Left lung (tissue), 4 donors: ENCODE measurements at regions not wholly inside any gene's neighbourhood (a gene's known extent, or its start where the extent isn't known, plus 50 kb on each side); places are given as distances from the start of the nearest gene placed in this dataset.

Source experiments
- ATAC-seq: fragments of 200-7000 bp; cut with Tn5 transposase; one replicate; pipeline ENCODE4 v1.9.1; 2020; ENCODE audit warnings: moderate library complexity
- DNase-seq, 4 donors: peaks; one replicate each; pipeline ENCODE4 v3.0.0-alpha.2; 2013 to 2020
- H3K27ac ChIP-seq, 2 donors: fragments of 200-600 bp; sonication (generic) in 1 of 2; one replicate each; pipeline versions ENCODE4 v1.5.0 to v1.8.0; 2020 to 2021
- H3K27me3 ChIP-seq, 2 donors: fragments of 200-600 bp; sonication (generic) in 1 of 2; one replicate each; pipeline versions ENCODE4 v1.5.0 to v1.8.0; 2020 to 2021
- H3K36me3 ChIP-seq, 2 donors: fragments of 200-600 bp; sonication (generic) in 1 of 2; one replicate each; pipeline versions ENCODE4 v1.5.0 to v1.8.0; 2020 to 2021
- H3K4me1 ChIP-seq, 2 donors: fragments of 200-600 bp; one replicate each; pipeline ENCODE4 v1.8.0; 2021
- H3K4me3 ChIP-seq, 2 donors: fragments of 200-600 bp; sonication (generic) in 1 of 2; one replicate each; pipeline versions ENCODE4 v1.5.0 to v1.8.0; 2020 to 2021; ENCODE audit warnings: mild to moderate bottlenecking in 1 of 2
- H3K9me3 ChIP-seq, 2 donors: fragments of 200-600 bp; sonication (generic) in 1 of 2; one replicate each; pipeline versions ENCODE4 v1.5.0 to v1.8.0; 2020 to 2021
- CTCF ChIP-seq, 2 donors: fragments of 200-600 bp; sonication (generic) in 1 of 2; IDR thresholded peaks; one replicate each; pipeline versions ENCODE4 v1.5.0 to v1.8.0; 2021; ENCODE audit warnings: antibody characterized with exemption in 2 of 2
- intact Hi-C, 2 donors: fragments of 100-400 bp; cut with DNase I; formaldehyde crosslinking; loops; one replicate each; pipeline versions ENCODE4 v1.11.2 to v1.14.2; 2022
- donor health status: DM: no; HTN: yes; CAD: no.
- donor health status: DM: no; HTN: no; CAD: no.

GRCh38 chr1:172882385-172882784, 168.4 kb downstream of the TNFSF18 start:
- no peak overlapping the region for H3K4me3 ChIP-seq
- no peaks in the 10 kb centered on the region for H3K4me1 ChIP-seq
- no peak for TF ChIP-seq CTCF (IDR thresholded peaks at IDR 0.05)
- no peaks in the 10 kb centered on the region for H3K36me3 ChIP-seq
- DNase-seq (no peak), ATAC-seq (no peak)
- H3K27ac ChIP-seq: no peak overlapping the region
- H3K27me3 ChIP-seq: no peaks in the 10 kb centered on the region
- H3K9me3 ChIP-seq: no peaks in the 10 kb centered on the region
- intact Hi-C loops: no loop called here

GRCh38 chr1:172882791-172883386, 167.9 kb downstream of the TNFSF18 start:
- no peak for TF ChIP-seq CTCF (IDR thresholded peaks at IDR 0.05)
- H3K4me1 ChIP-seq: no peaks in the 10 kb centered on the region
- DNase-seq (no peak), ATAC-seq (no peak)
- intact Hi-C loops: no loop called here
- H3K9me3 ChIP-seq: no peaks in the 10 kb centered on the region
- no peak overlapping the region for H3K27ac ChIP-seq
- H3K27me3 ChIP-seq: no peaks in the 10 kb centered on the region
- no peaks in the 10 kb centered on the region for H3K36me3 ChIP-seq
- no peak overlapping the region for H3K4me3 ChIP-seq

GRCh38 chr1:172883387-172883791, 167.4 kb downstream of the TNFSF18 start:
- Histone ChIP-seq H3K27me3 (no peaks in the 10 kb centered on the region), H3K4me3 (no peak overlapping the region), H3K4me1 (no peaks in the 10 kb centered on the region), H3K9me3 (no peaks in the 10 kb centered on the region), H3K36me3 (no peaks in the 10 kb centered on the region), H3K27ac (no peak overlapping the region)
- no peak for DNase-seq
- ATAC-seq: no peak
- intact Hi-C loops: no loop called here
- TF ChIP-seq CTCF (IDR thresholded peaks at IDR 0.05): no peak

- DNase-seq: no peak
- intact Hi-C loops: no loop called here
- ATAC-seq: no peak
- Histone ChIP-seq H3K27me3 (no peaks in the 10 kb centered on the region), H3K4me1 (no peaks in the 10 kb centered on the region), H3K36me3 (no peaks in the 10 kb centered on the region), H3K27ac (no peak overlapping the region), H3K4me3 (no peak overlapping the region), H3K9me3 (no peaks in the 10 kb centered on the region)
- no peak for TF ChIP-seq CTCF (IDR thresholded peaks at IDR 0.05)
Observed at GRCh38 chr1:172883844-172884243, 166.9 kb downstream of the TNFSF18 start.

- no peaks in the 10 kb centered on the region for H3K27me3 ChIP-seq
- no peak for TF ChIP-seq CTCF (IDR thresholded peaks at IDR 0.05)
- intact Hi-C loops: no loop called here
- no peaks in the 10 kb centered on the region for H3K4me1 ChIP-seq
- H3K27ac ChIP-seq: no peak overlapping the region
- ATAC-seq (peak; percentile 48), DNase-seq (no peak)
- H3K36me3 ChIP-seq: no peaks in the 10 kb centered on the region
- no peak overlapping the region for H3K4me3 ChIP-seq
- no peaks in the 10 kb centered on the region for H3K9me3 ChIP-seq
Observed at GRCh38 chr1:172885411-172885810, 165.3 kb downstream of the TNFSF18 start.
